Neural cell (in vitro differentiated cells): ENCODE measurements at regions not wholly inside any gene's neighbourhood (a gene's known extent, or its start where the extent isn't known, plus 50 kb on each side); places are given as distances from the start of the nearest gene placed in this dataset.

Source experiments
- CTCF ChIP-seq: fragments of 450-650 bp; IDR thresholded peaks from 2 replicates; pipeline ENCODE4 v1.5.1; 2014; ENCODE audit warnings: antibody characterized with exemption, mild to moderate bottlenecking, moderate library complexity; ENCODE audit not compliant: poor library complexity, severe bottlenecking
- SMC3 ChIP-seq: fragments of 450-650 bp; conservative IDR thresholded peaks from 2 replicates; pipeline ENCODE4 v1.6.1; 2014; ENCODE audit warnings: antibody characterized with exemption, mild to moderate bottlenecking, moderate library complexity; ENCODE audit not compliant: poor library complexity

GRCh38 chr18:52289392-52289791, 50.6 kb upstream of the DCC start:
- TF ChIP-seq CTCF (no peak), SMC3 (no peak)
